ENCODE measurements at regions not wholly inside any gene's neighbourhood (a gene's known extent, or its start where the extent isn't known, plus 50 kb on each side); places are given as distances from the start of the nearest gene placed in this dataset.

- no peak for TF ChIP-seq POLR2A (IDR thresholded peaks at IDR 0.05)
- TF ChIP-seq, protein P1, sequence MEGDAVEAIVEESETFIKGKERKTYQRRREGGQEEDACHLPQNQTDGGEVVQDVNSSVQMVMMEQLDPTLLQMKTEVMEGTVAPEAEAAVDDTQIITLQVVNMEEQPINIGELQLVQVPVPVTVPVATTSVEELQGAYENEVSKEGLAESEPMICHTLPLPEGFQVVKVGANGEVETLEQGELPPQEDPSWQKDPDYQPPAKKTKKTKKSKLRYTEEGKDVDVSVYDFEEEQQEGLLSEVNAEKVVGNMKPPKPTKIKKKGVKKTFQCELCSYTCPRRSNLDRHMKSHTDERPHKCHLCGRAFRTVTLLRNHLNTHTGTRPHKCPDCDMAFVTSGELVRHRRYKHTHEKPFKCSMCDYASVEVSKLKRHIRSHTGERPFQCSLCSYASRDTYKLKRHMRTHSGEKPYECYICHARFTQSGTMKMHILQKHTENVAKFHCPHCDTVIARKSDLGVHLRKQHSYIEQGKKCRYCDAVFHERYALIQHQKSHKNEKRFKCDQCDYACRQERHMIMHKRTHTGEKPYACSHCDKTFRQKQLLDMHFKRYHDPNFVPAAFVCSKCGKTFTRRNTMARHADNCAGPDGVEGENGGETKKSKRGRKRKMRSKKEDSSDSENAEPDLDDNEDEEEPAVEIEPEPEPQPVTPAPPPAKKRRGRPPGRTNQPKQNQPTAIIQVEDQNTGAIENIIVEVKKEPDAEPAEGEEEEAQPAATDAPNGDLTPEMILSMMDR (IDR thresholded peaks at IDR 0.05), result no peak
Observed at GRCh38 chr20:12316794-12317193, 399.1 kb downstream of the BTBD3 start.

Measured in upper lobe of left lung (tissue), 4 donors.